ENCODE measurements at regions not wholly inside any gene's neighbourhood (a gene's known extent, or its start where the extent isn't known, plus 50 kb on each side); places are given as distances from the start of the nearest gene placed in this dataset.

- no peak for TF ChIP-seq CTCF (conservative IDR thresholded peaks at IDR 0.05; ENCODE audit: low read depth, low read length)
These were observed 397.4 kb upstream of the MEF2C start (continued) for GRCh38 chr5:89280103-89281037.

GRCh38 chr5:89279391-89280036 lies 396.5 kb upstream of the MEF2C start:
- Histone ChIP-seq H3K27ac (ENCODE audit: insufficient read depth, low read length) (no peak overlapping the region), H3K9me3 (ENCODE audit: control insufficient read depth, insufficient read depth, low read length) (no peaks in the 10 kb centered on the region), H3K79me1 (ENCODE audit: low read depth in 1 of 2, low read length in 2 of 2) (no peaks in the 10 kb centered on the region), H2AK5ac (ENCODE audit: low read depth, low read length) (peak overlapping the region; percentile 14; the same call in 1 of the 2 replicates), H3K9me1 (ENCODE audit: insufficient read depth, low read length) (no peaks in the 10 kb centered on the region; the same call in 1 of the 2 replicates), H3K4me3 (ENCODE audit: insufficient read depth, low read depth, low read length) (no peak overlapping the region), H2AFZ (replicated peaks; ENCODE audit: low read length, poor library complexity) (no peak overlapping the region), H3K27me3 (ENCODE audit: control insufficient read depth, insufficient read depth, low read length) (no peaks in the 10 kb centered on the region), H3K14ac (replicated peaks; ENCODE audit: low read depth, low read length) (no peak overlapping the region), H3K23ac (ENCODE audit: low read depth, low read length) (no peak overlapping the region), H3K36me3 (ENCODE audit: control insufficient read depth, insufficient read depth, low read length) (no peaks in the 10 kb centered on the region), H3K4me2 (ENCODE audit: low read depth, low read length) (no peak overlapping the region), H3K4ac (ENCODE audit: low read depth, low read length) (no peak overlapping the region), H3K9ac (ENCODE audit: low read depth, low read length) (no peak overlapping the region), H4K91ac (ENCODE audit: insufficient read depth, low read depth, low read length) (no peak overlapping the region), H3K56ac (ENCODE audit: extremely low read depth, insufficient read depth, low read length) (no peak overlapping the region), H3K4me1 (ENCODE audit: control insufficient read depth, insufficient read depth, low read length) (peaks cover 7% of the 10 kb centered on the region; the same call in 1 of the 2 replicates), H2BK15ac (ENCODE audit: low read depth, low read length) (no peak overlapping the region), H4K20me1 (ENCODE audit: insufficient read depth, low read length) (no peaks in the 10 kb centered on the region), H2BK20ac (ENCODE audit: low read depth, low read length) (no peak overlapping the region), H2BK5ac (ENCODE audit: low read depth, low read length, poor library complexity, severe bottlenecking) (no peak overlapping the region), H2BK120ac (ENCODE audit: low read depth, low read length) (no peak overlapping the region), H4K8ac (ENCODE audit: low read depth in 2 of 2, low read length in 2 of 2) (no peak overlapping the region), H3K18ac (ENCODE audit: low read depth, low read length) (no peak overlapping the region), H4K5ac (ENCODE audit: low read depth, low read length) (no peak overlapping the region), H2AK9ac (replicated peaks; ENCODE audit: low read depth, low read length, poor library complexity) (no peak overlapping the region)
- no peak for ATAC-seq (ENCODE audit: low read depth)
- dilution Hi-C loops (cut with HindIII; ENCODE audit: low sequenced_read_pairs, unreplicated experiment) (no loop called here), intact Hi-C loops (cut with micrococcal nuclease) (no loop called here), in situ Hi-C loops (cut with MboI; ENCODE audit: low sequenced_read_pairs) (no loop called here)
- no peak for DNase-seq
- CTCF ChIA-PET = no interaction called here
- BruUV-seq (replicated peaks) = no TSS peak
- POLR2A ChIA-PET (ENCODE audit: unreplicated experiment) = no interaction called here
- WGBS, 2 experiments (ENCODE audit: extremely low coverage in 2 of 2, insufficient read length in 1 of 2) = no CpG with 5 or more reads among the region's 5 CpGs
- TF ChIP-seq CTCF (conservative IDR thresholded peaks at IDR 0.05; ENCODE audit: low read depth, low read length) (no peak), BHLHE40 (IDR thresholded peaks at IDR 0.05; ENCODE audit: low read depth, low read length) (no peak), USF2 (IDR thresholded peaks at IDR 0.05; ENCODE audit: low read depth, low read length) (no peak), ELK1 (IDR thresholded peaks at IDR 0.05; ENCODE audit: borderline replicate concordance, low read depth, low read length) (no peak), MAFK (IDR thresholded peaks at IDR 0.05; ENCODE audit: low read depth, low read length) (no peak), RCOR1 (IDR thresholded peaks at IDR 0.05; ENCODE audit: insufficient replicate concordance, low read length) (no peak), FOS (IDR thresholded peaks at IDR 0.05; ENCODE audit: low read depth, low read length) (no peak)
